ENCODE measurements at regions not wholly inside any gene's neighbourhood (a gene's known extent, or its start where the extent isn't known, plus 50 kb on each side); places are given as distances from the start of the nearest gene placed in this dataset.

DNA sequence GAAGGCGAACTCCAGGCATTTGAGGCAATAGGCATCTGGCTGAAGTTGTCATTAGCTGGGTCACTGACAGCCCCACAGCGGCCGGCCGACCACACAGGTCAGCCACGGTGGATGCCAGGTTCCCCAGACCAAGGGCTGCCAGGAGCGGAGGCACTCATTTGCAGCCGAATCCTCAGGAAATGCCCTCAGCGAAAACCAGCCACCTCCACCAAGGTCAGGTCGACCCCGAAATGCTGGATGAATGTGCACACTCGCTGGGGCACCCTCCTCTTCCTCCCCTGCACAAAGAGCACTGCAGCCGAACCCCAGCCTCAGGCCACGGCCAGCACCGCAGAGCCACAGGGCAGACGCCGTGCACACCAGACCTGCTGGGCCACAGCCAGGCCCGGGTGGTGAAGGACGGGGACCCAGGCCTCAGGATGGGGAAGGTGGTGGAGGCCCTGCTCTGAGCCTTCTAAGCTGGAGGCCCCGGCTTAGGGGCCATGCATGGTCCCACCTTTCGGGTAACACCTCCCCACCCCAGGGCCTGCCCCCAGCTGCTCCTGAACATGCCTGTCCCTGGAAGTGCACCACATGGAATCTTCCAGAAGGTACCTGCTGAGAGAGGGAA is 206.0 kb downstream of the BRD1 start:
- TF ChIP-seq, protein P1, sequence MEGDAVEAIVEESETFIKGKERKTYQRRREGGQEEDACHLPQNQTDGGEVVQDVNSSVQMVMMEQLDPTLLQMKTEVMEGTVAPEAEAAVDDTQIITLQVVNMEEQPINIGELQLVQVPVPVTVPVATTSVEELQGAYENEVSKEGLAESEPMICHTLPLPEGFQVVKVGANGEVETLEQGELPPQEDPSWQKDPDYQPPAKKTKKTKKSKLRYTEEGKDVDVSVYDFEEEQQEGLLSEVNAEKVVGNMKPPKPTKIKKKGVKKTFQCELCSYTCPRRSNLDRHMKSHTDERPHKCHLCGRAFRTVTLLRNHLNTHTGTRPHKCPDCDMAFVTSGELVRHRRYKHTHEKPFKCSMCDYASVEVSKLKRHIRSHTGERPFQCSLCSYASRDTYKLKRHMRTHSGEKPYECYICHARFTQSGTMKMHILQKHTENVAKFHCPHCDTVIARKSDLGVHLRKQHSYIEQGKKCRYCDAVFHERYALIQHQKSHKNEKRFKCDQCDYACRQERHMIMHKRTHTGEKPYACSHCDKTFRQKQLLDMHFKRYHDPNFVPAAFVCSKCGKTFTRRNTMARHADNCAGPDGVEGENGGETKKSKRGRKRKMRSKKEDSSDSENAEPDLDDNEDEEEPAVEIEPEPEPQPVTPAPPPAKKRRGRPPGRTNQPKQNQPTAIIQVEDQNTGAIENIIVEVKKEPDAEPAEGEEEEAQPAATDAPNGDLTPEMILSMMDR (conservative IDR thresholded peaks at IDR 0.05; ENCODE audit: low read depth, low read length), result no peak
- TF ChIP-seq EZH2 (IDR thresholded peaks at IDR 0.05; ENCODE audit: low read length, unreplicated experiment), result no peak

All from PC-3 (cell line).